Motor neuron (in vitro differentiated cells): ENCODE measurements at regions not wholly inside any gene's neighbourhood (a gene's known extent, or its start where the extent isn't known, plus 50 kb on each side); places are given as distances from the start of the nearest gene placed in this dataset.

Experiments
- ATAC-seq, 8 experiments: fragments of 200-7000 bp; cut with Tn5 transposase; replicated peaks in 6 of 8; 2 replicates each; pipeline ENCODE4 v1.8.0; 2021; ENCODE audit warnings: mild to moderate bottlenecking in 8 of 8, moderate library complexity in 8 of 8
- H3K27ac ChIP-seq, 2 donors: fragments of 250-450 bp; sonication (Bioruptor Pico); 2 replicates each; pipeline ENCODE4 v1.9.0; 2021; ENCODE audit warnings: antibody characterized with exemption in 2 of 2, mild to moderate bottlenecking in 2 of 2, moderate library complexity in 1 of 2
- H3K4me1 ChIP-seq, 2 donors: fragments of 250-450 bp; sonication (Bioruptor Pico); replicated peaks in 1 of 2; 2 replicates each; pipeline ENCODE4 v1.6.1; 2021; ENCODE audit warnings: antibody characterized with exemption in 2 of 2, mild to moderate bottlenecking in 2 of 2, moderate library complexity in 1 of 2
- H3K4me3 ChIP-seq, 5 donors: fragments of 250-450 bp; sonication (Bioruptor Pico); 2 replicates each; pipeline ENCODE4 v1.9.0; 2021; ENCODE audit warnings: antibody characterized with exemption in 5 of 5, mild to moderate bottlenecking in 5 of 5, moderate library complexity in 4 of 5
- WGBS, 10 experiments: fragments of 450-650 bp; shearing (Covaris generic); methylation state at CpG; one replicate each; pipeline ENCODE4 v1.0.0; 2022; 5-methylcytosine and 5-hydroxymethylcytosine counted together
- in situ Hi-C, 9 experiments: fragments of 400-800 bp; cut with MboI; loops; one replicate each; pipeline ENCODE4 v1.15.0; 2021; ENCODE audit warnings: low sequenced_read_pairs in 9 of 9, low pct_unique_long_range_greater_than_20kb in 2 of 9; ENCODE audit not compliant: unreplicated experiment in 9 of 9

GRCh38 chr1:14438127-14438769, 160.2 kb upstream of the KAZN start:
- no peak for ATAC-seq
- in situ Hi-C loops = no loop called here
- peaks cover 12 to 16% of the 10 kb centered on the region in 2 donors for H3K4me1 ChIP-seq
- H3K27ac ChIP-seq = no peak overlapping the region
- 0 to 100% (median 90%) methylated on average over 1 to 6 of the region's 6 CpGs; no CpG with 5 or more reads in 1 of the 10 experiments for WGBS, 10 experiments
- no peak overlapping the region for H3K4me3 ChIP-seq

DNA sequence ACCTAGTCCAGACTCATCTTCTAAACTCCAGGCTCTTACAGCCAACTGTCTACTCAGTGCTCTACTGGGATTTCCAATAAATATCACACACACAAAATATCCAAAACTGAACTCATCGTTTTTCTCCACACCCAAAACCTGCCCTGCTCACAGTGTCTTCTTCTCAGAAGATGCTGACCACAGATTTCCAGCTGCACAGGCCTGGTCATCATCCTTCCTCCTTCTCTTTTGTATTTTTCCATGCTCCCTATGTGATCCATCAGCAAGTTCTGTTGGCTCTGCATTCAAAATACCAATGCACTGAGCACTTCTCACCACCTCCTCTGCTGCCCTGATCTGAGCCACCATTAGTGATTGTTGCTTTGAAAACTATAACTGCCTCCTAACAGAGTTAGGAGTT, 159.5 kb upstream of the KAZN start:
- 0 to 86% (median 45%) methylated on average over 1 of the region's 1 CpG; no CpG with 5 or more reads in 2 of the 10 experiments for WGBS, 10 experiments
- Histone ChIP-seq H3K4me1 (peaks cover 12 to 21% of the 10 kb centered on the region in 2 donors), H3K27ac (no peak overlapping the region), H3K4me3 (no peak overlapping the region)
- ATAC-seq = no peak
- in situ Hi-C loops = no loop called here

DNA sequence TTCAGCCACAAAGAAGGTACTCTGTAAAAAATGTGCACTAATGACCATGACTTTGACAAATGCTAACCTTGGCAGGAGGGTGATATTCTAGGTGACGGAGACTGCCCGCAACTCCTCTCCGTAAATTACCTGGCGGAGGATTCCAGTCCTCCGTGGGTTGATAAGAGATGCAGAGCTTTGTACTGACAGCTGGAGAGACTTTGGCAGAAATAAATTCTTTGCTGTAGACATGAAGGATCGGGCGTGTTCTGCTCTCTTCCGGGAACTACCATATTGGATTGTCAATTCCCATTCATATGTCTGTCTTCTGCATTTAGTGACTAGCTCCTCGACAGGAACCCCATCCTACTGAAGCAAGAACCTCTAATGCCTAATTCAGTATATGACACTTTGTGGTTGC, 158.3 kb upstream of the KAZN start:
- Histone ChIP-seq H3K4me1 (peaks cover 12 to 21% of the 10 kb centered on the region in 2 donors), H3K27ac (no peak overlapping the region), H3K4me3 (no peak overlapping the region)
- 71 to 100% (median 93%) methylated on average over 1 to 9 of the region's 9 CpGs; no CpG with 5 or more reads in 1 of the 10 experiments for WGBS, 10 experiments
- no peak for ATAC-seq
- in situ Hi-C loops = no loop called here

DNA sequence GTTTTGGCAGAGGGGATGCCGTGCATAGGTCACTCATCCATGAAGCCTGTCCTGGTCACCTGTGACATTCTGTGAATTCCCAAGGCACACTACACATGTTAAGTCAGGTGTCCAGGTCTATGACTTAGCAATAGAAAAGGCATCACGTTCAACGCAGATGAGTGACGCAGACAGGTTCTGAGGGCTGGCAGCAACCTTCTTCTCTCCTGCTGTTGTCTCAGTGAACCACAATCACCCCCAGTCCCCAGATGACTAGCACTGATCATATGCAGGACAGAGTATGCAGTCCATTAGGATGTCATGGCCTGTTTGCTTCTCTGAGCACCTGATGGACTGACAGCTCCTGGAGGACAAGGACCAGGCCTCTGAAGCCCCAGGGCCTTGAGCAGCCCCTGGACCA, 157.8 kb upstream of the KAZN start:
- no peak overlapping the region for H3K4me3 ChIP-seq
- 80 to 100% (median 93%) methylated on average over 1 to 4 of the region's 4 CpGs; no CpG with 5 or more reads in 5 of the 10 experiments for WGBS, 10 experiments
- peaks cover 12 to 21% of the 10 kb centered on the region in 2 donors for H3K4me1 ChIP-seq
- ATAC-seq = no peak
- in situ Hi-C loops = no loop called here
- H3K27ac ChIP-seq = no peak overlapping the region

GRCh38 chr1:14441302-14441741, 157.2 kb upstream of the KAZN start:
- 0 to 100% (median 40%) methylated on average over 1 to 6 of the region's 6 CpGs for WGBS, 10 experiments
- ATAC-seq = peak in 1 of 8 experiments; percentile 26
- Histone ChIP-seq H3K4me1 (peaks cover 12 to 21% of the 10 kb centered on the region in 2 donors), H3K4me3 (no peak overlapping the region), H3K27ac (no peak overlapping the region)
- in situ Hi-C loops = no loop called here

DNA sequence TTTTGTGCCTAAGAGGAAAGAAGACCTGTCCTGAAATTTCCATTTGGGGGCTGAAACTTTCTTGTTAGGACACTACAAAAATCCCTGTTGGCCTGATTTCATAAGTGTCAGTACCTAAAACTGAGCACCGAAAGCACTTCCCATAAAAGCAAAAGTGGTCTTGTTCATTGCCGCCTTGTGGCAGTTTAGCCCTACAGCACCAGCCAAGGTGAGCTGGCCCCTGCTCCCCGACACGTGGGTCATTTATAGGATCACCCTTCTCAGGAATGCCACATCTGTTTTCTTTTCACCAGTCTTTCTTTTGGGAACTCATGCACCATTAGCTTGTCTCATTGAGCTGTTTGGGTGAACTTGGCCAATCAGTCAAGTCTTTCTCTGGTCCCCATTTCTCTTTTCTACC, 155.8 kb upstream of the KAZN start:
- in situ Hi-C loops = no loop called here
- 38 to 100% (median 92%) methylated on average over 2 to 4 of the region's 4 CpGs; no CpG with 5 or more reads in 4 of the 10 experiments for WGBS, 10 experiments
- peaks cover 2 to 12% of the 10 kb centered on the region in 2 donors for H3K4me1 ChIP-seq
- H3K27ac ChIP-seq = no peak overlapping the region
- ATAC-seq = no peak
- H3K4me3 ChIP-seq = no peak overlapping the region

- no peak overlapping the region for H3K4me3 ChIP-seq
- peaks cover 0 to 9% of the 10 kb centered on the region in 2 donors for H3K4me1 ChIP-seq
- in situ Hi-C loops = no loop called here
- ATAC-seq = peak in 2 of 8 experiments; percentile 22 to 34
- WGBS, 10 experiments = 13 to 86% (median 61%) methylated on average over 1 to 4 of the region's 4 CpGs; no CpG with 5 or more reads in 2 of the 10 experiments
- H3K27ac ChIP-seq = no peak overlapping the region
These were observed 155.2 kb upstream of the KAZN start for GRCh38 chr1:14443164-14443787.

DNA sequence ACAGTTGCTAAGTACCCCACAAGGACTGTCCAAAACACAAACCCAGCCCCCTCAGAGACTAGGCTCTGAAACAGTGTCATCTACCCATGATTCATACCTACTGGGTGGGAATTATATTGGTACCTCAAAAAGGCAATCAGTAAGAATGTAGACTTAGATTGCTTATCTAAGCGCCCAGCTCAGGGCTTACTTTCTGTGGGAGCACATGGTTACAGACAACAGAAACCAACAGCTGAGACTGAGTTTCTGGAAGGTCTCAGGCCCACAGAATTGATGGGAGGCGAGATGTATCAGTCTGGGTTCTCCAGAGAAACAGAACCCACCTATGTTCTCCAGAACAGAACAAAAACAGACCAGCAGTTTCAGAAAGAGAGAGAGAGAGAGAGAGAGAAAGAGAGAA, 147.3 kb upstream of the KAZN start:
- Histone ChIP-seq H3K4me1 (no peaks in the 10 kb centered on the region), H3K4me3 (no peak overlapping the region), H3K27ac (no peak overlapping the region)
- ATAC-seq = no peak
- WGBS, 10 experiments = 17 to 100% (median 70%) methylated on average over 1 to 2 of the region's 2 CpGs; no CpG with 5 or more reads in 1 of the 10 experiments
- in situ Hi-C loops = no loop called here

DNA sequence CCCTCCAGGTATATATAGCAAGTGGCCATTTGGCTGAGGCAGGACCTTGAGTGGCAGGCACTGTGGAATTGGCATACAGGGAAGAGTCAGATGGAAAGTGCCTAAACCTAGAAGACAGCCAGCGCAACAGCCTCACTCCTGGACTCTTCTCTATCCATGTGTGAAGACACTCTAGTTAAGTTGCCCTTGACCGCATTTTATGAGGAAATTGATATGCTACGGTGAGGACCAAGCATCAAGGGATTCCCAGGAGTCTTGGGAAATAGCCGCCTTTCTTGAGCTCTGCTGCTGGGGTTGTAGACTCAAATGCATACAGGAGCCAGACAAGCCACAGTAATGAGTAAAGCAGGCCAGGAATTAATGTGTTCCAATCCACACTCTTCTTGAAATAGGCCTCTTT, 145.9 kb upstream of the KAZN start:
- no peak for ATAC-seq
- H3K4me1 ChIP-seq = no peaks in the 10 kb centered on the region
- H3K4me3 ChIP-seq = no peak overlapping the region
- 46 to 98% (median 90%) methylated on average over 1 to 4 of the region's 4 CpGs; no CpG with 5 or more reads in 2 of the 10 experiments for WGBS, 10 experiments
- H3K27ac ChIP-seq = no peak overlapping the region
- in situ Hi-C loops = no loop called here

DNA sequence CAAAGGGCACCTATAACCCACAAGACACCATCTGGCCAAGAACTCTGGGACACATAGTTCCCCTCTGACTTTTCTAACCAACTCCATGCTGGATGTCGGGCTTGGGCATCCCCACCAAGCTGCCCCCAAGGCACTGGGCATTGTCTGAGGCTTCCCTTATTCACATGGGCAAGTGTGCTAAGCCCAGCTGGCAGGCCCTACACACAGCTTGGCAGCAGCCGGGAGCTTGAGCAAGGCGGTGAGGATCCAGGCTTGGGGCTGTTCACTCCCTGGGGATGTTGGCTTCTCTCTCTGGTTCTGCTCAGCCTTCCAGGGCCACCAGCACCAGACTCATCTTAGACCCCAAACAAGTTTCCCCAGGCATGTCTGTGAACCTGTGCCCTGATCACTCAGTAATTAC, 138.3 kb upstream of the KAZN start:
- no peak for ATAC-seq
- Histone ChIP-seq H3K4me1 (peaks cover 2 to 16% of the 10 kb centered on the region in 2 donors), H3K4me3 (no peak overlapping the region), H3K27ac (no peak overlapping the region)
- in situ Hi-C loops = no loop called here
- WGBS, 10 experiments = 69 to 86% (median 83%) methylated on average over 1 to 2 of the region's 3 CpGs; no CpG with 5 or more reads in 7 of the 10 experiments

- Histone ChIP-seq H3K4me3 (no peak overlapping the region), H3K4me1 (peaks cover 2 to 16% of the 10 kb centered on the region in 2 donors), H3K27ac (no peak overlapping the region)
- in situ Hi-C loops = no loop called here
- peak in 1 of 8 experiments; percentile 16 for ATAC-seq
- 40 to 100% (median 85%) methylated on average over 1 to 4 of the region's 4 CpGs; no CpG with 5 or more reads in 1 of the 10 experiments for WGBS, 10 experiments
These were observed 135.6 kb upstream of the KAZN start for GRCh38 chr1:14462851-14463250.

DNA sequence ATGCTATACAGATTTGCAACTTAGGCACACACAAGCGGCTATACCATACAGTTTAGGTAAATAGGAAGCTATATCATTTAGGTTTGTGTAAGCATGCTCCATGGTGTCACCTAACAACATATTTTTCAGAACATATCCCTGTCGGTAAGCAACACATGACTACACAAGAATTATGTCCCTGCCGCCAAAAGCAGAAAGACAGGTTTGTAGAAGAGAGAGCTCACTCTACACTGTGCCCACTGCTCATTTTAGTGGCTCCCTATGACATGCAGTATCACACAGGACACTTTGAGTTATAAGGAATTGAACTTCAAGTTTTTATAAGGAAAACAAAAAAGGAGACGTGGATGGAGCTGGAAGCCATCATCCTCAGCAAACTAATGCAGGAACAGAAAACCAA, 132.5 kb upstream of the KAZN start:
- Histone ChIP-seq H3K4me1 (peaks cover 2 to 6% of the 10 kb centered on the region in 2 donors), H3K27ac (no peak overlapping the region), H3K4me3 (no peak overlapping the region)
- no peak for ATAC-seq
- in situ Hi-C loops = no loop called here
- 58 to 100% (median 80%) methylated on average over 1 to 4 of the region's 4 CpGs; no CpG with 5 or more reads in 2 of the 10 experiments for WGBS, 10 experiments

GRCh38 chr1:14467112-14467511, 131.4 kb upstream of the KAZN start:
- peaks cover 2 to 6% of the 10 kb centered on the region in 2 donors for H3K4me1 ChIP-seq
- WGBS, 10 experiments = 12 to 100% (median 68%) methylated on average over 1 of the region's 1 CpG
- ATAC-seq = no peak
- in situ Hi-C loops = no loop called here
- no peak overlapping the region for H3K27ac ChIP-seq
- H3K4me3 ChIP-seq = no peak overlapping the region
